ENCODE measurements at regions not wholly inside any gene's neighbourhood (a gene's known extent, or its start where the extent isn't known, plus 50 kb on each side); places are given as distances from the start of the nearest gene placed in this dataset.

GRCh38 chr15:20345401-20345958 is 196.1 kb downstream of the GOLGA6L6 start (continued):
- TF ChIP-seq CHD7 (IDR thresholded peaks at IDR 0.05; ENCODE audit: insufficient replicate concordance, low read length) (no peak), E2F6 (IDR thresholded peaks at IDR 0.05) (no peak), BCL11A (IDR thresholded peaks at IDR 0.05; ENCODE audit: low read depth in 2 of 2, low read length in 2 of 2) (no peak), SIX5 (IDR thresholded peaks at IDR 0.05; ENCODE audit: low read depth, low read length) (no peak), EGR1 (IDR thresholded peaks at IDR 0.05; ENCODE audit: borderline replicate concordance, low read depth, low read length) (no peak), USF2 (IDR thresholded peaks at IDR 0.05; ENCODE audit: low read length) (no peak), CHD1 (IDR thresholded peaks at IDR 0.05; ENCODE audit: low read depth, low read length) (no peak), HDAC2 (IDR thresholded peaks at IDR 0.05; ENCODE audit: borderline replicate concordance in 1 of 2, low read depth in 2 of 2, low read length in 2 of 2) (no peak), POLR2AphosphoS5 (IDR thresholded peaks at IDR 0.05; ENCODE audit: low read depth, low read length) (no peak)
